Neural cell (in vitro differentiated cells): ENCODE measurements at regions not wholly inside any gene's neighbourhood (a gene's known extent, or its start where the extent isn't known, plus 50 kb on each side); places are given as distances from the start of the nearest gene placed in this dataset.

Source experiments
- H2AFZ ChIP-seq: fragments of 200-600, 300-800 bp; sonication (generic), shearing (Covaris generic); 2 replicates; pipeline ENCODE4 v1.6.0; 2014; ENCODE audit warnings: low read depth, mild to moderate bottlenecking, antibody characterized with exemption, low read length, moderate library complexity
- H3F3A ChIP-seq: fragments of 200-600 bp; shearing (Covaris generic); 2 replicates; pipeline ENCODE4 v1.6.1; 2016; ENCODE audit warnings: mild to moderate bottlenecking, moderate library complexity, mixed read lengths, antibody characterized with exemption, low read length; ENCODE audit not compliant: insufficient read depth, poor library complexity, severe bottlenecking
- H3K27ac ChIP-seq: fragments of 200-600, 300-800 bp; sonication (generic), shearing (Covaris generic); 2 replicates; pipeline ENCODE4 v1.5.1; 2014; ENCODE audit warnings: mild to moderate bottlenecking, low read length, moderate library complexity
- H3K27me3 ChIP-seq: fragments of 300-800, 200-600 bp; sonication (generic), shearing (Covaris generic); 2 replicates; pipeline ENCODE4 v1.6.0; 2014; ENCODE audit warnings: mild to moderate bottlenecking, low read depth, low read length, moderate library complexity; ENCODE audit not compliant: insufficient read depth
- H3K36me3 ChIP-seq: fragments of 300-800, 200-600 bp; sonication (generic), shearing (Covaris generic); 2 replicates; pipeline ENCODE4 v1.5.1; 2014; ENCODE audit warnings: mild to moderate bottlenecking, antibody characterized with exemption, low read length, moderate library complexity; ENCODE audit not compliant: insufficient read depth
- H3K4me2 ChIP-seq: fragments of 300-800, 200-600 bp; sonication (generic), shearing (Covaris generic); 2 replicates; pipeline ENCODE4 v1.6.0; 2014; ENCODE audit warnings: mild to moderate bottlenecking, low read length
- H3K4me3 ChIP-seq: fragments of 300-800, 200-600 bp; sonication (generic), shearing (Covaris generic); 2 replicates; pipeline ENCODE4 v1.5.1; 2014; ENCODE audit warnings: mild to moderate bottlenecking, low read length, moderate library complexity
- H3K79me2 ChIP-seq: fragments of 200-600 bp; shearing (Covaris generic); replicated peaks from 2 replicates; pipeline ENCODE4 v1.6.0; 2014; ENCODE audit warnings: mild to moderate bottlenecking, low read length, moderate library complexity; ENCODE audit not compliant: insufficient read depth
- H3K9ac ChIP-seq: fragments of 300-800, 200-600 bp; sonication (generic), shearing (Covaris generic); 2 replicates; pipeline ENCODE4 v1.6.1; 2016; ENCODE audit warnings: mild to moderate bottlenecking, low read length, mixed read lengths
- H3K9me2 ChIP-seq: fragments of 200-600 bp; shearing (Covaris generic); 2 replicates; pipeline ENCODE4 v1.6.1; 2016; ENCODE audit warnings: mild to moderate bottlenecking, low read length, mixed read lengths; ENCODE audit not compliant: insufficient read depth
- H3K9me3 ChIP-seq: fragments of 200-600, 300-800 bp; sonication (generic), shearing (Covaris generic); 2 replicates; pipeline ENCODE4 v1.6.1; 2016; ENCODE audit warnings: mild to moderate bottlenecking, mixed run types, low read length, moderate library complexity, mixed read lengths
- H4K20me1 ChIP-seq: fragments of 200-600 bp; shearing (Covaris generic); 2 replicates; pipeline ENCODE4 v1.6.1; 2016; ENCODE audit warnings: mild to moderate bottlenecking, mixed run types; ENCODE audit not compliant: insufficient read depth
- CTCF ChIP-seq: fragments of 450-650 bp; IDR thresholded peaks from 2 replicates; pipeline ENCODE4 v1.5.1; 2014; ENCODE audit warnings: antibody characterized with exemption, mild to moderate bottlenecking, moderate library complexity; ENCODE audit not compliant: poor library complexity, severe bottlenecking
- EP300 ChIP-seq: fragments of 450-650 bp; conservative IDR thresholded peaks from 2 replicates; pipeline ENCODE4 v1.6.1; 2014; ENCODE audit warnings: antibody characterized with exemption, mild to moderate bottlenecking, moderate library complexity; ENCODE audit not compliant: poor library complexity, severe bottlenecking
- EZH2 ChIP-seq: fragments of 200-600, 300-800 bp; shearing (Covaris generic), sonication (generic); IDR thresholded peaks from 2 replicates; pipeline ENCODE4 v1.6.1; 2014; ENCODE audit warnings: antibody characterized with exemption, low read length, borderline replicate concordance, mild to moderate bottlenecking; ENCODE audit not compliant: insufficient read depth, poor library complexity, severe bottlenecking
- MXI1 ChIP-seq: fragments of 450-650 bp; conservative IDR thresholded peaks from 2 replicates; pipeline ENCODE4 v1.6.1; 2014; ENCODE audit warnings: antibody characterized with exemption, mild to moderate bottlenecking; ENCODE audit not compliant: poor library complexity, severe bottlenecking
- POLR2AphosphoS5 ChIP-seq: IDR thresholded peaks from 2 replicates; pipeline ENCODE4 v1.6.1; 2012
- RAD21 ChIP-seq: fragments of 450-650 bp; conservative IDR thresholded peaks from 2 replicates; pipeline ENCODE4 v1.6.1; 2014; ENCODE audit warnings: antibody characterized with exemption, mild to moderate bottlenecking, moderate library complexity
- REST ChIP-seq: IDR thresholded peaks from 2 replicates; pipeline ENCODE4 v1.6.1; 2012; ENCODE audit warnings: borderline replicate concordance
- SMC3 ChIP-seq: fragments of 450-650 bp; conservative IDR thresholded peaks from 2 replicates; pipeline ENCODE4 v1.6.1; 2014; ENCODE audit warnings: antibody characterized with exemption, mild to moderate bottlenecking, moderate library complexity; ENCODE audit not compliant: poor library complexity
- TAF1 ChIP-seq: IDR thresholded peaks from 2 replicates; pipeline ENCODE4 v1.6.1; 2012; ENCODE audit warnings: low read depth

- Histone ChIP-seq H3K27me3 (no peaks in the 10 kb centered on the region), H3K27ac (no peak overlapping the region), H3K4me3 (no peak overlapping the region), H3F3A (no peaks in the 10 kb centered on the region), H3K4me2 (no peak overlapping the region), H3K36me3 (no peaks in the 10 kb centered on the region), H3K9ac (no peak overlapping the region), H3K9me3 (no peaks in the 10 kb centered on the region), H4K20me1 (no peaks in the 10 kb centered on the region), H3K79me2 (no peaks in the 10 kb centered on the region), H3K9me2 (no peaks in the 10 kb centered on the region), H2AFZ (no peak overlapping the region)
- no peak for TF ChIP-seq SMC3
- TF ChIP-seq POLR2AphosphoS5 = no peak
- TF ChIP-seq EZH2 = no peak
- TF ChIP-seq TAF1 = no peak
- TF ChIP-seq REST = no peak
- no peak for TF ChIP-seq MXI1
- no peak for TF ChIP-seq EP300
- TF ChIP-seq CTCF = no peak
- no peak for TF ChIP-seq RAD21
Measured at GRCh38 chr7:13098161-13098560, 410.7 kb downstream of the ARL4A start.

- H3K9me3 ChIP-seq = no peaks in the 10 kb centered on the region
- H3K27me3 ChIP-seq = no peaks in the 10 kb centered on the region
- no peaks in the 10 kb centered on the region for H3K79me2 ChIP-seq
- no peaks in the 10 kb centered on the region for H3F3A ChIP-seq
- H3K27ac ChIP-seq = no peak overlapping the region
- H3K9ac ChIP-seq = no peak overlapping the region
- no peak overlapping the region for H3K4me2 ChIP-seq
- H3K9me2 ChIP-seq = no peaks in the 10 kb centered on the region
- TF ChIP-seq RAD21 = no peak
- TF ChIP-seq MXI1 = no peak
- no peak for TF ChIP-seq EP300
- TF ChIP-seq POLR2AphosphoS5 = no peak
- no peak for TF ChIP-seq EZH2
- no peak for TF ChIP-seq SMC3
- TF ChIP-seq REST = no peak
- no peak for TF ChIP-seq TAF1
- no peak for TF ChIP-seq CTCF
- no peaks in the 10 kb centered on the region for H3K36me3 ChIP-seq
- H4K20me1 ChIP-seq = no peaks in the 10 kb centered on the region
- no peak overlapping the region for H2AFZ ChIP-seq
- no peak overlapping the region for H3K4me3 ChIP-seq
Measured at GRCh38 chr7:13099154-13099795, 411.8 kb downstream of the ARL4A start.
